ENCODE measurements at regions not wholly inside any gene's neighbourhood (a gene's known extent, or its start where the extent isn't known, plus 50 kb on each side); places are given as distances from the start of the nearest gene placed in this dataset.

DNA sequence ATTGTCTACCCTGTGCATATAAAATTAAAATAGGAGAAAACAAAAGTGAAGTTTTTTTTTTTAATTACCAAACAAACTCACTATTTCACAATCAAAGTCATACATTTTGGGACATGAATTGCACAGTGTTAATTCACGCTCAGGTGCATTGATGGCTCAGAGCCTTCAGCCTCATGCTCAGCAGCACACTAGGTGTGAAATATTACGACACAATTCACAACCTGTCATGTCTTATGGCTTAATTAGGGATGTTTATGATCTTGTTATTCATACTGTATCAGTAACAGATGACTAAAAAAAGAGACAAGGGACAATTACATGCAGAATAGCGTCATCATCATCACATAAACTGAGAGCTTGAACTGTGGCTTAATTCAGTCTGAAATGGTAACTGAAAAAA, 2005.5 kb upstream of the PCDH20 start:
- H3K9me3 ChIP-seq (ENCODE audit: insufficient read depth, low read depth, low read length), result no peaks in the 10 kb centered on the region
- no peaks in the 10 kb centered on the region for H3K36me3 ChIP-seq (ENCODE audit: insufficient read depth, low read length)
- H3K4me3 Mint-ChIP-seq (ENCODE audit: unreplicated experiment), result no peak overlapping the region
- H4K20me1 ChIP-seq (ENCODE audit: insufficient read depth, low read length), result no peaks in the 10 kb centered on the region
- H3K4me3 ChIP-seq (ENCODE audit: insufficient read depth, low read depth, low read length), result no peak overlapping the region
- H3K4me2 ChIP-seq (ENCODE audit: low read length), result no peak overlapping the region
- H3K4me1 Mint-ChIP-seq (ENCODE audit: low read depth, unreplicated experiment), result no peaks in the 10 kb centered on the region
- no peak overlapping the region for H3K27ac ChIP-seq (ENCODE audit: low read depth, low read length)
- no peaks in the 10 kb centered on the region for H3K36me3 Mint-ChIP-seq (ENCODE audit: low read depth, unreplicated experiment)
- H3K27me3 ChIP-seq (ENCODE audit: insufficient read depth, low read length), result no peaks in the 10 kb centered on the region
- no peak overlapping the region for H2AFZ ChIP-seq (ENCODE audit: low read depth, low read length)
- H3K79me2 ChIP-seq (ENCODE audit: insufficient read depth, low read length), result no peaks in the 10 kb centered on the region
- H3K27me3 Mint-ChIP-seq (ENCODE audit: low read depth, unreplicated experiment), result no peaks in the 10 kb centered on the region
- no peak for DNase-seq (ENCODE audit: low read depth)
- no peak for FAIRE-seq
- H3K4me1 ChIP-seq (ENCODE audit: insufficient read depth, low read length), result no peaks in the 10 kb centered on the region
- H3K9me3 Mint-ChIP-seq (ENCODE audit: unreplicated experiment), result peaks cover 3% of the 10 kb centered on the region
- H3K27ac Mint-ChIP-seq (ENCODE audit: unreplicated experiment), result no peak overlapping the region
- H3K9ac ChIP-seq (ENCODE audit: low read length), result no peak overlapping the region
- no peak for TF ChIP-seq EZH2 (IDR thresholded peaks at IDR 0.05; ENCODE audit: insufficient read depth, low read length)
- TF ChIP-seq, protein P1, sequence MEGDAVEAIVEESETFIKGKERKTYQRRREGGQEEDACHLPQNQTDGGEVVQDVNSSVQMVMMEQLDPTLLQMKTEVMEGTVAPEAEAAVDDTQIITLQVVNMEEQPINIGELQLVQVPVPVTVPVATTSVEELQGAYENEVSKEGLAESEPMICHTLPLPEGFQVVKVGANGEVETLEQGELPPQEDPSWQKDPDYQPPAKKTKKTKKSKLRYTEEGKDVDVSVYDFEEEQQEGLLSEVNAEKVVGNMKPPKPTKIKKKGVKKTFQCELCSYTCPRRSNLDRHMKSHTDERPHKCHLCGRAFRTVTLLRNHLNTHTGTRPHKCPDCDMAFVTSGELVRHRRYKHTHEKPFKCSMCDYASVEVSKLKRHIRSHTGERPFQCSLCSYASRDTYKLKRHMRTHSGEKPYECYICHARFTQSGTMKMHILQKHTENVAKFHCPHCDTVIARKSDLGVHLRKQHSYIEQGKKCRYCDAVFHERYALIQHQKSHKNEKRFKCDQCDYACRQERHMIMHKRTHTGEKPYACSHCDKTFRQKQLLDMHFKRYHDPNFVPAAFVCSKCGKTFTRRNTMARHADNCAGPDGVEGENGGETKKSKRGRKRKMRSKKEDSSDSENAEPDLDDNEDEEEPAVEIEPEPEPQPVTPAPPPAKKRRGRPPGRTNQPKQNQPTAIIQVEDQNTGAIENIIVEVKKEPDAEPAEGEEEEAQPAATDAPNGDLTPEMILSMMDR (IDR thresholded peaks at IDR 0.05; ENCODE audit: insufficient read depth, low read depth, low read length), result no peak

DNA sequence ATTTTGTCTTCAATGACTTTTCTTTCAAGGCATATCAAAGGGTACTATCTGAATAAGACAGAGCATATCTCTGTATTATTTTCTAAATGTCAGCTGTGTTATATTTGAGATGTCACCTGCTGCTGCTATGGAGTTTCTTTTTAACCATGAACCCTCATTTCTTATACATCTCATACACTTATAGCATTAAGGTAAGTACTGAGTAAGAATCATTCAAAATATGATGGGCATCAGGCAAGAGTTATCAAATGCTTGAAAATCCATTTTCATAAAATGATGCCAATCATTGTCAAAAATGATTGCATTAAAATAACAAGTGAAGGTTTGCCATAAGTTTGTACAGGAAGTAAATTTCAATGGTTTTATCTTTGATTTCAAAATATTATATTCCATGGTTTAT, 2005.0 kb upstream of the PCDH20 start:
- H3K36me3 Mint-ChIP-seq (ENCODE audit: low read depth, unreplicated experiment), result no peaks in the 10 kb centered on the region
- Histone ChIP-seq H3K4me1 (ENCODE audit: insufficient read depth, low read length) (no peaks in the 10 kb centered on the region), H2AFZ (ENCODE audit: low read depth, low read length) (no peak overlapping the region), H3K9ac (ENCODE audit: low read length) (no peak overlapping the region), H3K27me3 (ENCODE audit: insufficient read depth, low read length) (no peaks in the 10 kb centered on the region), H3K79me2 (ENCODE audit: insufficient read depth, low read length) (no peaks in the 10 kb centered on the region), H3K36me3 (ENCODE audit: insufficient read depth, low read length) (no peaks in the 10 kb centered on the region), H4K20me1 (ENCODE audit: insufficient read depth, low read length) (no peaks in the 10 kb centered on the region), H3K27ac (ENCODE audit: low read depth, low read length) (no peak overlapping the region), H3K9me3 (ENCODE audit: insufficient read depth, low read depth, low read length) (no peaks in the 10 kb centered on the region), H3K4me2 (ENCODE audit: low read length) (no peak overlapping the region), H3K4me3 (ENCODE audit: insufficient read depth, low read depth, low read length) (no peak overlapping the region)
- H3K27me3 Mint-ChIP-seq (ENCODE audit: low read depth, unreplicated experiment), result no peaks in the 10 kb centered on the region
- TF ChIP-seq, protein P1 (IDR thresholded peaks at IDR 0.05; ENCODE audit: insufficient read depth, low read depth, low read length), result no peak
- TF ChIP-seq EZH2 (IDR thresholded peaks at IDR 0.05; ENCODE audit: insufficient read depth, low read length), result no peak
- peaks cover 4% of the 10 kb centered on the region for H3K9me3 Mint-ChIP-seq (ENCODE audit: unreplicated experiment)
- no peak overlapping the region for H3K27ac Mint-ChIP-seq (ENCODE audit: unreplicated experiment)
- FAIRE-seq (no peak), DNase-seq (ENCODE audit: low read depth) (no peak)
- H3K4me3 Mint-ChIP-seq (ENCODE audit: unreplicated experiment), result no peak overlapping the region
- H3K4me1 Mint-ChIP-seq (ENCODE audit: low read depth, unreplicated experiment), result no peaks in the 10 kb centered on the region

DNA sequence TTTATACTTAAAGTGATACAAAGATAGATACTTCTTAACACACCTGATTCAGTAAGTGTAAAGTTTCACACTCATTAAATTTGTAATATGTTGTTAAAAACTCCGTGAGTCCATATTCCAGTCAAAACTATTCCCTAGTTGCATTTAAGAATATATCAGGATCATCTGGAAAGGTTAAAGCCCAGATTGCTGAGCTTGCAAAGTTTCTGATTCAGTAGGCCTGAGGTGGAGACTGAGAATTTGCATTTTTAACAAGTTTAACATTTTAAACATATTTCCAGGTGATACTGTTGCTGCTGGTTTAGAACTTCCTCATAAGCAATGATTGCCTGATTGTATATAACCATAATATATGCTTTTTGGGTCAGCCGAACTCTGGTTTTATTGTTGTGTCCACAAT, 1998.6 kb upstream of the PCDH20 start:
- H3K9me3 Mint-ChIP-seq (ENCODE audit: unreplicated experiment), result peaks cover 4% of the 10 kb centered on the region
- no peak overlapping the region for H3K27ac Mint-ChIP-seq (ENCODE audit: unreplicated experiment)
- H3K36me3 Mint-ChIP-seq (ENCODE audit: low read depth, unreplicated experiment), result no peaks in the 10 kb centered on the region

More for the DNA sequence above, 1998.6 kb upstream of the PCDH20 start:
- Histone ChIP-seq H2AFZ (ENCODE audit: low read depth, low read length) (no peak overlapping the region), H3K4me2 (ENCODE audit: low read length) (no peak overlapping the region), H3K79me2 (ENCODE audit: insufficient read depth, low read length) (no peaks in the 10 kb centered on the region), H3K27ac (ENCODE audit: low read depth, low read length) (no peak overlapping the region), H3K4me3 (ENCODE audit: insufficient read depth, low read depth, low read length) (no peak overlapping the region), H3K9ac (ENCODE audit: low read length) (no peak overlapping the region), H3K27me3 (ENCODE audit: insufficient read depth, low read length) (no peaks in the 10 kb centered on the region), H4K20me1 (ENCODE audit: insufficient read depth, low read length) (no peaks in the 10 kb centered on the region), H3K9me3 (ENCODE audit: insufficient read depth, low read depth, low read length) (no peaks in the 10 kb centered on the region), H3K4me1 (ENCODE audit: insufficient read depth, low read length) (no peaks in the 10 kb centered on the region), H3K36me3 (ENCODE audit: insufficient read depth, low read length) (no peaks in the 10 kb centered on the region)
- FAIRE-seq (no peak), DNase-seq (ENCODE audit: low read depth) (no peak)
- Mint-ChIP-seq H3K4me3 (ENCODE audit: unreplicated experiment) (no peak overlapping the region), H3K27me3 (ENCODE audit: low read depth, unreplicated experiment) (no peaks in the 10 kb centered on the region), H3K4me1 (ENCODE audit: low read depth, unreplicated experiment) (no peaks in the 10 kb centered on the region)
- TF ChIP-seq, protein P1 (IDR thresholded peaks at IDR 0.05; ENCODE audit: insufficient read depth, low read depth, low read length), result no peak
- TF ChIP-seq EZH2 (IDR thresholded peaks at IDR 0.05; ENCODE audit: insufficient read depth, low read length), result no peak

Data from astrocyte (in vitro differentiated cells and primary cell).